ENCODE measurements at regions not wholly inside any gene's neighbourhood (a gene's known extent, or its start where the extent isn't known, plus 50 kb on each side); places are given as distances from the start of the nearest gene placed in this dataset.

DNA sequence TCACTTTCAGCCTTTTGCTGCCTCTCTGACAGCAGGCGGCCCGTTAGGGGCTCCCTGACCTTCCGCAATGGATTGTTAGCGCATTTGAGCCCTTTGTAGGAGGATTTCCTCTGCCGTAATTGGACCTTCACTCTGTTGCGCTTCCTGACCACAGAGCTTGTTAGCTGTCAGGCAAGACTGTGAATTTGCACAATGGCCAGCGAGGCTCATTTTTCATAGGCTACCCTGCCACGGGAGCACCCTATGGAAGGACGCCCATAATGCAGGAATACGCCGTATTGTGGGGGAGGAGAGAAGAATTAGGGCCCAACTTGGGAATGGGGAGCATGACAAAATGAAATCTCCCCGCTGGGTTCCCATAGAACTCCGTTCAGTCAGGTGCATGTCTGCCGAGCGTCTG lies 205.2 kb upstream of the NLRP1 start:
- no peak for DNase-seq

DNA sequence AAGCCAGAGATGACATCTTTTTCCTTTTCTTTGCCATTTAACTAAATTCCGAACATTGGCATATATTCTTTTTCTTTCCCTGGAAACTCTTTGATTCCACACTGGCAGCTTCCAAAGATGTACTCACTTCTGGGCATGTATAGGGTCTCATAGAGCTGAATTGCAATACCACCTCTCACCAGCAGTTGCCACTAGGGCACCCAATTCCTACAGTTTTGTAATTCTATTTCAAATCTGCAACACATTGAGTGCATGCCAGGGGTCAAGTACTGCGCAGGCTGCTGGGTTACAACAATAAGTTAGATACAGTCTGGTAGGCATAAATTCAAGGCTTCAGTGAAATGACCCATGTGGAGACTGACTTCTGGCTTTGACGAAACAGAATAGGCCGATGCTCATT lies 208.8 kb upstream of the NLRP1 start:
- DNase-seq, result no peak

DNA sequence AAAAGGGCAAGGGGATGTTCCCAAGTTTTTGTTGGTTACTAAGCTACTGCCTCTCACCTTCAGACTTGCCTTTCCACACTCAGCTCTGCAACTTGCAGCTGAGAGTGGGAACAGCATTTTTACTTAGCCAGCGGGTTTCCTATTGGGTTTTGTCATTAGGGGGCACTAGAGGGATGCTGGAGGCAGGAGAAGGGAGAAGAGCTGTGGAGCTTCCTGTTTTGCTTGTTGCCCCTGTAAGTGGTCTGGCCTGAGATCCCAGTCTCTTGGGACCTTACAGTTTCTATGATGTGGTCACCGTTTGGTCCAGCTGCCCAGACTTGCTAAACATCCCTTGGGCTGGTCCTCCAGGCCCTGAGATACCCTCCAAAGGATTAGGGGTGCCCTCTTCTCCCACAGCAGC lies 209.6 kb upstream of the NLRP1 start:
- no peak for DNase-seq

DNA sequence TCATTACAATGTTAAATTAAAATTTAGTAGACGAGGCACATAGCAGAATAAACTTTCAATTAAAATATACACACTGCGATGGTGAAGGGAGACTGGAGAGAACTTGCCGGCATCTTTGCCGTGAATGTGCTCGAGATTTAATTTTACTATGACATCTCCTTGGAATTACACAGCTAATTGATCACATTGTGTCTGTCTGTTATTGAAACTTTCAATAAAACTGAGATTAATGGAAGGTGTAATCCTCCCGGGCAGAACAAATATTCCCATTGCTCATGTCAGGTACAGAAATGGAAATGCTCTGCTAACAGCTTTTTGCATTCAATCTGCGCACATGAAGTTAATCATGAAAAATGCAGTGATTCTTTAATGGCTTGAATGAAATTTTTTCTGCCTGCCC lies 210.1 kb upstream of the NLRP1 start:
- DNase-seq, result no peak

DNA sequence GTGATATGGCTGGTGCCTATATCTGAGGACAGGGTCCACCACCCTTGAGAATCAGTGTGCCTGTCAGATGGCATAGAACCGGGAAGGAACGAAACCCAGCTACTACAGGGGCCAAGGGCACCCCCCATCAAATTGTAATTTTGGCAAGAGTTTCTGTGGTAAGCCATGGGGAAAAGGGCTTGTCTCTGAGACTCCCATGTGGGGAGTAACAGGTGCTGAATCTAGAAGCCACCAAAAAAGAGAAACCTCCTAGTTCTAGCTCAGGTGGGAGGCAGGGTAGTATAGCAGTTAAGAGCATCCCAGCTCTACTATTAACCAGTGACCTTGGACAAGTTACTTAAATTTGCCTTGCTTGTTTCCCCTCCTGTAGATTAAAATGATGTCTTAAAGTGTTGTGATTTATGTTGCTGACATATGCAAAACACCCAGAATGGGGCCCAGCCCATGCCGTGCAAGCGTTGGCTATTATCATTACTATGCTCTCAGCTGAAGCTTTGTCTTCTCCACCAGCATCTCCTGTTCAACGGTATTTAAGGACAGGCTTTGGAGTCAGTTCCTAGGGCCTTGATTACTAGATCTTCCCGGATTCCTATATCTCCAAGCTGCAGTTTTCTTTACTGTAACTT lies 210.7 kb upstream of the NLRP1 start:
- DNase-seq, result no peak

DNA sequence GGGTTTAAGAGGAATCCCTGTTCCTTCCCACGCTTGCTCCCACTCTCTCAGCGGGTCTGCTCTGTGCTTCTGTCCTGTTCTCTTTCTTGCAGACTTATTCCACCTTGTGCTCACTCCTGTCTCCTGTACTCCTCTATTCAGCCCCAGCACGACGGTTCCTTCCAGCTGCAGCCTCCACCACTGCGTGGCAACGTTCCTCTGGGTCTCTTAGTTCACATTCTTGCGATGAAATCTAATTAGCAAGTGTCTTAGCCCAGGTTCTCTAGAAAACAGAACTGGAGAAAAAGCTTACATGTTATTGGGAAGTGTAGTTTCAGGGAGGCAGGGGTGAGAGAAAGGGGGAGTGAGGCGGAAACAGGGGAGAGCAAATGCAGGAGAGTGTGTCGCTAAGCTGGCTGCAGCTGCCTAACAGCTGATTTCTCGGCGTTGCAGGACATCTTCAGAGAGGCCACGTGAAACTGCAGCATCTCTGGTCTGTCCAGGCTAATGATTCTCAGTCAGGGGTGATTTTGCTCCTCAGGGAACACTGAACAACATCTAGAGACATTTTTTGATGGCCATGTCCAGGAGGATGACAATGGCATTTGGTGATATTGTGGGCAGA lies 213.2 kb upstream of the NLRP1 start:
- no peak for DNase-seq

DNA sequence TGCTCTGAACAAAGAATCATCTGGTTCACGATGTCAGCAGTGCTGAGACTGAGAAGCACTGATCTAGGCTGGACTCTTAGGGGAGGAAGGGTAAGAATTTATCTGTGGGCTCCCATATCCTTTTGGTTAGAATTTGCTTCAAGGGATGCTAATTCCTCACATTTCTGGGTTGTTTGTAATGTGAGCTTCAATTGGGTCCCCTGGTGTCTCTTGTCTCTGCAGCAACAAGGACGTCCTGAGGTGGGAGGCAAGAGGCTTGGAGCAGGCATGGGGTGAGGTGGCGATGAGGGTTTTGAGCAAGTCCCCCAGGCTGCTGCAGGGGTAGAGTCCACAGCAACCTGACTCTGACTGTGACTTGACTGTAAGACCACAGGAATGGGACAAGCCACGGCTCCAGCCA lies 213.8 kb upstream of the NLRP1 start:
- DNase-seq, result no peak

DNA sequence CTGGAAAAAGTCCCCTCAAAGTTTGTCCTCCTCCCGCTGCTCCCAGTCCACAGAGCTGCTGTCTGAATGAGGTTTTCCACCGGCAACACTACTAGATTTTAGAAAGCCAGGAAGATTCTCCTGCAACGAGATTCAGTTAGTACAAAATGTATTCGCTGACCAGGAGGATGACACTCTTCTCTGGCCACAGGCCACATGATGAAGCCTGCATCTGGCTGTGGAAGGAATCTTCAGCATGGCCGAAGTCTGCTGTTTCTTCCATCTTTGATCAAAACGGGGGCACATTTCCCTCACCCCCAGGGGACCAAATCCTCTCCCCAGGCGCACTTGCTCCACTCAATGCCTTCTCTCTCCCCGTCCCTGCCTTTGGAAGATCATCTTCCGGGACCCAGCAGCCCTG lies 215.8 kb upstream of the NLRP1 start:
- no peak for DNase-seq

DNA sequence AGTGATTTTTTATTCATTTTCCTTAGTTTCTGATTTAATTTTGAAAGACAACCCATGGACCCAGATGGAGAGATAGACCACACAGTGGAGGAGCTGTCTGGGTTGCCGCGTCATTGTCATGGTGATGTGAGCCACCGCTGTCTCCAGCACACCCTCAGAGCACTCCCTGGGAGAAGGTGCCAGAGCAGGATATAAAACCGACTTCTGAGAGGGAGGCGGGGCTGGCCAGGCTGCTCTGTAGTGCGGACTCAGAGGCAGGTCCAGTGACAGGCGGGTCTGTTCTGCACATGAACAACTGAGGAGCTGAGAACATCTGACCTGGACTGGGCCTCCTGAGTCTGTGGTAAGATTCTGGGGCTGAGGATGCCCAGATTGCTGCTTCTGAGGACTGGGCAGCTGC lies 216.3 kb upstream of the NLRP1 start:
- no peak for DNase-seq

DNA sequence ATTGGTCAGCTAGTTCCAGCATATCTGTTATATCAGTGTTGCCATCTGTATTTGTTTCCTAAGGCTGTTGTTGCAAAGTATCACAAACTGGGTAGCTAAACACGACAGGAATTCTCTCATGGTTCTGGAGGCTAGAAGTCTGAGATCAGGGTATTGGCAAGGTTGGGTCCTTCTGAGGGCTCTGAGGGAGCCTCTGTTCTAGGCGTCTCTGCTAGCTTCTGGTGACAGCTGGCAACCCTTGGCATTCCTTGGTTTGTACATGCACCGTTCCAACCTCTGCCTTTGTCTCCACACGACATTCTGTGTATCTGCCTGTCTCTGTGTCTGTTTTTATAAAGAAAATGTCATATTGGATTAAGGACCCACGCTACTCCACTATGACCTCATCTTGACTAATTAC lies 219.9 kb upstream of the NLRP1 start:
- DNase-seq, result no peak

DNA sequence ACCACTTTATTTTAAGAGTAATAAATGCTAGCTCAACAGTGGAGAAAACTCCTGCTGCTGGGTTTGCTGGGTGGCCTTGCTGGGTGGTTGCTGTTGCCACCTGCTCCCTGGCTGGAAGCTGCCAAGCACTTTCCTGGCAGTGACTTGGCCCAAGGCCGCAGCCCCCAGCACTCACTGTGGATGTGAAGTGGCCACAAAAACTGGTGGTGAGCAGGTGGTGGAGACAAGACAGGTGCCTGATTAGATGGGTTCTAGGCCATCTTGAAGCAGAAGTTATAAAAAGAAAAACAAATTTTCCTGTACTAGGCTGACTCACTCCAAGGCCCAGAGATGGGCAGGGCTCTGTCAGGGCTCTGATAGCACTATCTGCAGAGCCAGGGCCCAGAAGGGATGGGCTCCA lies 224.7 kb upstream of the NLRP1 start:
- no peak for DNase-seq

DNA sequence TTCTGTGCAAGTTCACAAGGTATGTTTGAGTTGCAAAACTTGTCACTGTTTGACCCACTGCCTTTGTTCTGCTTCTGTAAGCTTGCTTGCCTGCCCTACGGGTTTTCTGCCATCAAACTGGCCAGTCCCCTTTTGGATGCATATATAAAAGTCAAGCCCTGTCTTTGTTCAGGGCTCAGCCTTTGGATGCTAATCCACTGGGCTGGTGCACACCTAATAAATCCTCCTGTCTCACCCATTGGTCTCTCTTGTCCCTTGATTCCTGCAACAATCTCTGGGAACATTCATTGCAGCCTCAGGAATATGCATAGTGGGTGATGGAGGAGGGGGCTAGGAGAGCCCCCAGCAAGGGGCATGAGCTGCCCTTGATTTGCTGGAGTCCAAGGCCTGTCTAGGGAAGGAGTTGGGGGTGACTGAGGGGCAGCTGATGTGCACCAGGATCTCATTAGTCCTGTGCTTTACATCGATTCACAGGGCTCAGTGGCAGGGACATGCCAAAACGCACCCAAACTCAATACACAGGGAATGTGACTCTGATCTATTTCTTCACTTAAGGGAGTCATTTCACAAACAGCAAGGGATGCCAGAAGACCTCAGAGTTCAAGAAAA lies 225.4 kb upstream of the NLRP1 start:
- no peak for DNase-seq

DNA sequence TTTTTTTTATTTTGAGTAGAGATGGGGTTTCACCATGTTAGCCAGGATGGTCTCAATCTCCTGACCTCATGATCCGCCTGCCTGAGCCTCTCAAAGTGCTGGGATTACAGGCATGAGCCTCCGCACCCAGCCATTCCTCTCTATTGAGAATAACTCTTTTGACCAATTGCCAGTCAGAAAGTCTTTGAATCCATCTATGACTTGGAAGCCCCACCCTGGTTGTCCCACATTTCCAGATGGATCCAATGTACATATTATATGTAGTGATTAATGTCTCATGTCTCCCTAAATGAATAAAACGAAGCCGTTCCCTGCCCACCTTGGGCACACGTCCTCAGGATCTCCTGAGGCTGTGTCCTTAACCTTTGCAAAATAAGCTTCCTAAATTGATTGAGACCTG lies 228.3 kb upstream of the NLRP1 start:
- DNase-seq, result no peak

DNA sequence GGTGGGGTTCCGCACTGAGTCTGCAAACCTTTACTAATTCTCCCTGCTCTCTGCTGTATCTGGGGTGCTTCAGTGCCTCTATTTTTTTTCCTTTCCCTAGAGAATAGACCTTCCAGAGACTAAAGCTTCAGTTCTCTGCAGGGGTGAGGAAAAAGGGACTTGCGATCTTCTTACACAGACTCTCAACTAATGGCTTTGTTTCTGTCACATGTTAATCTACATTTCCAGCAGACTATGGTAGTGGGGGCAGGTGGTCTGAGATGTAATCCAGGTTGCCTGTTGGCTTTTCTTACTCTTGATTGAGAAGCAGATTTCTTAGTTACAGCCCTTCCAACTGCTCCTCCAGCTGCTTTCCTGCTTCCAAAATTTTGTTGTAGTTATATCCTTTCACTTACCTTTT lies 229.0 kb upstream of the NLRP1 start:
- no peak for DNase-seq

DNA sequence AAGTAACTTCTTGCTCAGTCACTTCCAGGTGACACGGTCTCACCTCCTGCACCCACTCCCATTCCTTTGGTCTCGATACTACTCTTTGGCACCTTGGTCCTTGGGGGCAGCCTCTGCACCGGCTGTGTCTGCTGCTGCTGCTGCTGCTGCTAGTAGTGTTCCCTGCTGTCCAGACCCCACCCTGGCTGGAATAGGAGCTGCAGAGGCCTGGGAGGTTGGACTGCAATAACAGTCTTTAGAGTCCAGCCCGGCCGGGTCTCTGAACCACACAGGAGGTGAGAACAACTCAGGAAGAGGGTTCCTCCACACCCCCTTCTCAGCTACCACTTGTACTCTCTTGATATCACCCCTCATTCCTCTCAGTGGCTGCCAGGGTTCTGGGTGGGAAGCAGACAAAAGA lies 231.1 kb upstream of the NLRP1 start:
- DNase-seq, result no peak

DNA sequence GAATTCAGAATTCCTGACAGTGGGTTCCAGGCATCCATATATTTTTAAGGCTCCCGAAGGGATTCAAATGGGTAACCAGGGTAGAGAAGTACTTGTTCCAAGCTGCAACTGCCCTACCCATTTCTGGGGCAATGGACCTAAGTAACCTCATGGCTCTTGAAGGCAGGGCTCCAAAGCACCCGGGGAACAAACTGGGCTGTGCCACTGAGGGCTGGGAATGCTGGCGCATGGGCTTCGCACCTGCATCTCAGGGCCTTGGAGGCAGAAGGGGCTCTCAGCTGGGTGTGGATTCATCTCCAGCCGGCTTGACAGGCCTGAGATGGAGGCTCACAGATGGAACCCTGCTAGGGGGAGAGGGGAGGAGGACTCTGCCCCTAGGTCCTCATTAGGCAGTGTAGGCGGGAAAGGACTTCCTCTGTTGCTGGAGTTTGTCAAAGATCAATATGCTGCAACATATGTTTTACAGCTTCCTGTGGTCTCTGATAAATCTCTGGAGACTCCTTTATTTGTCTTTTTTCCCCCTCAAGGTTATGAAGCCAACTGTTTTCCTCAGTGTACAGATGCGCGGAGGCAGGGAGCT lies 232.3 kb upstream of the NLRP1 start:
- no peak for DNase-seq

DNA sequence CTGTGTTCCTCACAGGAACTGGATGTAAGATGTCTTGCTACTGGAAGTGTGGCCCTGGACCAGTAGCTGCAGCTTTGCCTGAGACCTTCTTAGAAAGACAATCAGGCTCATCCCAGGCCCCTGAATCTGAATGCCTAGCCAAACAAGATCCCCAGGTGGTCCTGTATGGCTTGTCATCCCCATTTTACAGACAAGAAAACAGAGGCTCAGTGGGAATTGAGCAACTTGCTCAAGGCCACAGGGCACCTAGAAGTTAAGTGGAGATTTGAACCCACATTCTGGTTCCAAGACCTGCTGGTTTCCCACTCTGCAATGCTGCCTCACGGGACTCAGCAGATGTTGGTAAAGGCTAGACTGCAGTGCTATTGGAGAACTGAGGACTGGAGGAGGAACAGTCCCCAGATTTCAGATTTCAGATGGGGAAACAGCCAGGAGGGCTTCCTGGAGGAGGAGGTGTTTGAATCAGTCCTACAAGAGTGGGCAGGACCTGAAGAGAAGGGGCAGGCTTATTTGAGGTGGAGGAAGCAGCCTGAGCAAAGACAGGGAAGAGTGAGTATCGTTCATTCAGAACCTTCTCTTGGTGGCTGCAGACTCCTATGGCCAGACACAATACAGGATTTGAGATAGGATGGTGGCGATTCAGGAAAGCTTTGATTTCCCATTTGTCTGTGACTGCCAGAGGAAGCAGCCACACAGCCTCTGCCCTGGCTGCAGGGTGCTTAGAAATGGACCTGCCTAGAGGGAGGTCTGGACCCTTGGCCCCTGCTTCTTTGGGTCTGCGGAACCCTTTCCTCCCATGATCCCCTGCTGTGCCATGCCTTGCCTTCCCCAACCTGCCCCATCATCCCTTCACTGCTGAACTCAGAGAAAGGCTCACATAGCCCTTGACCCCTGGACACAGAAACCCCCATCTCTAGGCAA lies 233.4 kb upstream of the NLRP1 start:
- DNase-seq, result no peak

DNA sequence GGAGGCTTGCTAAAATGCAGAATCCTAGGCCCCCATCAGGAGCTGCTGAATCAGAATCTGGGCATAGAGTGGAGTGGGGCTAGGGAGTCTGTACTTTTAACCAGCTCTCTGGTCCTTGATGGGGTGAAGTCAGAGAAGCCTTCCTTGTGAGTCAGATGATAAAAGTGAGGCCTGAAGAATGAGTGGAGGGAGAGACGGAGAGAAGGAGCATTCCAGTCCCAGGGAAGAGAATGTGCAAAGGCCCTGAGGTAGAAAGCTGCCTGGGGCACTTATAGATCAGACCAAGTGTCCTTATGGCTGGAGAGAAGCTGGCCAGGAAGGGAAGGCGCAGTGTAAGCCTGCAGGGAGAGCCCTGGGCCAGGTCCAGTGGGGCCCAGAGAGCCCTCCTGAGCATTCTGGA lies 235.1 kb upstream of the NLRP1 start:
- DNase-seq, result no peak

DNA sequence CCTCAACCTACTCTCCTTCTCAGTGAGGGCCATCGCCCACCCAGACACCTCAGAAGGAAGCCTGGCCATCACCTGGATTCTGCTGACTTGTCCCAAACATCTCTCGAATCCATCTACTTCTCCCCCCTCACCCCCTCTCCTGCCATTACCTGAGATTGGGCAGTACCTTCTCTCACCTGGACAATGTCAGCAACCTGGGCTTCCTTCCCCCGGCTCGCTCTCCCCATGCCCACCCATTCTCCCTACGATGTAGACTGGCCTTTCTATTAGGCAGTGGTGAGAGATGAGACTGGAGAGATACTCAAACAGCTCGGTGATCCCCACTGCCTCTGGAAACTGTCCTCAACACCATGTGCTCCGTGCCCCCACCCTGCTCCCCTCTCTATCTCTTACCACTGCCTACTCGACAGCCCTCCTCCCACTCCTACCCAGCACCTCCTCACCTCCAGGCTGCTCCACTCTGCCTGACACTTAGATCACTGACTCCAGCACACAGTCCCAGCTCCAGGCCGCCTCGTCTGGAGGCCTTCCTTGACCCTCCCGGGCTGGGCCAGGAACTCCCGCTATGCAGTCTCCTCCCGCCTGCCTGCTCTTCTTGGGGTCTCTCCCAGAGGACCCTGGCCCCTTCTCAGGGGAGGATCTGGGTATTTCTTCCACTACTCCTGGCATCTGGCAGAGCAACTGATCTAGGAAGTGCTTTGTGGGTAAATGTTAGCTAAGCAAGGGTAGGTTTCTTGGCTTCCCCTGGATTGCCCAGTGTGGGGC lies 235.8 kb upstream of the NLRP1 start:
- no peak for DNase-seq

DNA sequence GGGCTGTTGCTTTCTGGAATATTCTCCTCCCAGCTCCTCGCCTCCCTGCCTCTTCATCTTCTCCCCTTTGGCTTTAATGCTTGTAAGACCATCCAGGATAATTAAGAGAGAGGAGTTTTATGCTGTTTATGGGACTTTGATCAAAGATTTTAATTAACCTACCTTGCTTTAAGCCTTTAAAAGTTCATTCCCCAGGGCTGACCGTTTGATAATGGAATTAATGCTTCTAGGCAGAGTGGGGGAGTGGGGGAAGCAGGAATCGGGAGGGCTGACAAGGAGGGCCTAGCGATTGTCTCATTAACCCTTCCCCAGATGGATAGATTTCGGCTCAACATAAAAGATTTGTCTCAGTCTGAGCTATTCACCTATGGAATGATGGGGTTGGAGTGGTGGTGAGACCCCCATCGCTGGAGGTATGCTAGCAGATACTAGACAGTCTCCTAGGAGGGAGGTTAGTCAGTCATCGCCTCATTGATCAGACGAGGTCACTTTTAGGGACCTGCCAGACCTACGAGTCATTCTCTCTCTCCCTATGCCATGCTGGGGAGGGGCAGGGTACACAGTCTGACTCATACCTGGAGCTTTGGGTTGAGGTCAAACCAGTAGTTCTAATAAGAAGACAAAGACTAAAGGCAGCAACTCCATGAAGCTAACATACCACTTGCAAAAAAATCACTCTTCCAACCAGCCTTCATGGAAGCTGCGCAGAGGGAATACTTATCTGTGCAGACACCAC lies 236.6 kb upstream of the NLRP1 start:
- DNase-seq, result no peak

DNA sequence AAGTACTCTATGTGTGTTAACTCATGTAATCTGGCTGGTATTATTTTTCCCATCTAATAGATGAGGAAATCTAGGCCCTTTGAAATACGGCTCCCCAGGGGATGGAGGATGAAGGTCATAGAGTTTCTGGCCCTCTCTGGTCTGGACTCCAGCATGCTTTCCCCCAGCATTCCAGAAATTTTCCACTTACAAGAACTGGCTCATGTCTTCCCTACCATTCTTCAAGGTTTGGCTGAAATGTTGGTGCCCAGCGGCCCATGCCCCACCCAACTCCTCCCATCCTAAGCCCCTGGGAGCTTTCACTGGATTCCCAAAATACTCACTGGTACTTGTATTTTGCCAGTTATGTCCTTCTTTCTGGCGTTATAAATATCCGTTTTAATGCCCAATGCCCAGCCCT lies 237.5 kb upstream of the NLRP1 start:
- no peak for DNase-seq

Measured in stimulated activated CD4-positive, alpha-beta T cell treated with anti-CD3 and anti-CD28 coated beads, Interleukin-2, amount 100 ng/mL, for 48 hours (primary cell).